Lower leg skin (tissue), 4 donors: ENCODE measurements at regions not wholly inside any gene's neighbourhood (a gene's known extent, or its start where the extent isn't known, plus 50 kb on each side); places are given as distances from the start of the nearest gene placed in this dataset.

Experiments
- DNase-seq, 2 donors: peaks; one replicate each; pipeline ENCODE4 v3.0.0-alpha.2; 2019; ENCODE audit warnings: low spot score in 2 of 2
- H3K4me3 ChIP-seq: fragments of 200-600 bp; sonication (generic); 2 replicates; pipeline ENCODE4 v1.5.1; 2017; ENCODE audit warnings: mild to moderate bottlenecking, low read depth; ENCODE audit not compliant: poor library complexity, severe bottlenecking
- CTCF ChIP-seq, 3 donors: fragments of 450-650 bp; IDR thresholded peaks; one replicate each; pipeline ENCODE4 v1.5.1; 2016; ENCODE audit warnings: antibody characterized with exemption in 3 of 3, mild to moderate bottlenecking in 3 of 3, moderate library complexity in 2 of 3
- POLR2A ChIP-seq, 2 donors: fragments of 450-650 bp; IDR thresholded peaks; one replicate each; pipeline ENCODE4 v1.6.1; 2016 to 2017; ENCODE audit warnings: antibody characterized with exemption in 2 of 2, mild to moderate bottlenecking in 1 of 2, moderate library complexity in 1 of 2
- WGBS, 2 donors: methylation state at CpG; one replicate each; pipeline ENCODE4 v1.1.5; 2018; 5-methylcytosine and 5-hydroxymethylcytosine counted together
- intact Hi-C: fragments of 100-400 bp; cut with DNase I; formaldehyde crosslinking; loops from one replicate; pipeline ENCODE4 v1.15.0; 2023; ENCODE audit warnings: low total_unique reads

DNA sequence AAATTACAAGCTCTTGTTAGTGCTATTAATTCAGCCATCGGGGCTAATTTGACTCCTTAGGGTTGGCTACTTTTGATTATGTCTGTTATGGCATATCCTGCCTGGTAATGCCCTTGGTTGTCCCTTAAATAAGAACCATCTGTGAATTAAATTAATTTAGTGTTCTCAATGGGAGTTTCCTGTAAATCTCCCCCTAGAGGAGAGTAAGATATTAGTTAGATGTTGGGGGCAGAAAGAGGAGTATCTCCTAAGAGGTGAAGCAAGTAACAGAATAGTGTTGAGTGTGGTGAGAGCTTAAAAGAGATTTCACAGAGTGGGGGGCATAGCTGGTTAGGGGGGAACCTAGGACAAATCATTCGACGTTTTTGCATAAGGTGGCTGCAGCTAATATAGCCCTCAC, 1126.9 kb downstream of the JRKL start:
- intact Hi-C loops: no loop called here
- no peak for DNase-seq
- no peak overlapping the region for H3K4me3 ChIP-seq
- WGBS, 2 donors: 69 to 76% methylated on average over 3 of the region's 3 CpGs
- TF ChIP-seq CTCF (IDR thresholded peaks at IDR 0.05) (no peak), POLR2A (IDR thresholded peaks at IDR 0.05) (no peak)

- DNase-seq: no peak
- no peak overlapping the region for H3K4me3 ChIP-seq
- intact Hi-C loops: no loop called here
- WGBS, 2 donors: 58 to 64% methylated on average over 2 of the region's 2 CpGs
- no peak for TF ChIP-seq POLR2A (IDR thresholded peaks at IDR 0.05)
- no peak for TF ChIP-seq CTCF (IDR thresholded peaks at IDR 0.05)
Observed at GRCh38 chr11:97525273-97525672, 1135.5 kb downstream of the JRKL start.

DNA sequence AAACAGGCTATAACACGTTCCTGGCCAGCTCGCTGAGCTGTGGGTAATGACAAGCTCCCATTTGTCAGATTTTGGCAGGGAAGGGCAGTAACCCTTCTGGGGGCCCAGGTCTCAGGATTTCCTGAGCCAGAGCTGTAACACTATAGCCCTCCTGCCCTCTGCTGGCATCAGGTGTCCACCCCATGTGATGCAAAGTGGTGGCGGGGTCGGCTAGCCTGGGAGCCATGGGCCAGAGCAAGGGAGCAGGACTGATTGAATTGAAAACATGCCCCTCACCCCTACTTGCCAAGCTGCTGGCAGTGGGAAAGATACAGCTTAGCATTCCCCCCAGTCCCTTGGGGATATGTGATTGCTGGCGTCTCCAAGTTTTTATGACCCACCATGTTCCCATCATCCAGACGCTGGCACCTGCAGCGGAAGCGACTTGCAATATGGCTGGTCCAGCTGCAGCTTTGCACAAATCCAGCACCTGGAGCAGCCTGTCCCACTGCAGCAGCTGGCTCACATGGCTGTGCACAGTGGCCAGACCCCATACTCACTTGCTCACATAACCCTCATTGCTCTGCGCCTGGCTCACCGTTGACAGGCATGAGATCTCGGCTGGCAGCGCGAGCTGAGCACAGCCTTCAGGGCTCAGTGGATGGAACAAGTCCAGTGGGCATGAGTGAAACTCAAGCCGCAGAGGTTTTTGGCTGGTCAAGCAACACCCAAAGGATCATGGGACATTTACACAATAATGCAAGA, 1147.8 kb downstream of the JRKL start:
- no peak overlapping the region for H3K4me3 ChIP-seq
- TF ChIP-seq CTCF (IDR thresholded peaks at IDR 0.05): no peak
- no peak for TF ChIP-seq POLR2A (IDR thresholded peaks at IDR 0.05)
- intact Hi-C loops: no loop called here
- 91 to 93% methylated on average over 14 of the region's 14 CpGs for WGBS, 2 donors
- DNase-seq: no peak

GRCh38 chr11:97544431-97544830, 1154.6 kb downstream of the JRKL start:
- no peak overlapping the region for H3K4me3 ChIP-seq
- intact Hi-C loops: no loop called here
- no peak for TF ChIP-seq POLR2A (IDR thresholded peaks at IDR 0.05)
- TF ChIP-seq CTCF (IDR thresholded peaks at IDR 0.05): no peak
- DNase-seq: no peak

DNA sequence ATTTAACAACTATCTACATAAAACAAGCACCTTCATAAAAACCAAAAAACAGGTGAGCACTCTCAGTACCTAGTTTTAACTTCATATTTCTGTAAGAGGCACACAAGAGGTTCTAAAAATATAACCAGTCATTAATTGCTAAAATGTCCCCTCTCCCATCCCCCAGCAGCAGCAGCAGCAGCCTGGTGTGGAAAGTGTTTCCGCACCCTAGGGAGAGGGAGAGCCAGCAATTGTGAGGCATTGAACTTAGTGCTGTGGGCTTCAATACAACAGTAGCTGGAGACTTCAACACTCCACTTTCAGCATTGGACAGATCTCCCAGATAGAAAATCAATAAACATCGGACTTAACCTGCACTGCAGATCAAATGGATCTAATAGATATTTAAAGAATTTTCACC, 1158.5 kb downstream of the JRKL start:
- no peak overlapping the region for H3K4me3 ChIP-seq
- DNase-seq: no peak
- intact Hi-C loops: no loop called here
- WGBS, 2 donors: 87 to 91% methylated on average over 2 of the region's 2 CpGs
- TF ChIP-seq POLR2A (IDR thresholded peaks at IDR 0.05) (no peak), CTCF (IDR thresholded peaks at IDR 0.05) (no peak)

- intact Hi-C loops: no loop called here
- TF ChIP-seq CTCF (IDR thresholded peaks at IDR 0.05): no peak
- no peak for TF ChIP-seq POLR2A (IDR thresholded peaks at IDR 0.05)
- WGBS, 2 donors: 64 to 77% methylated on average over 2 of the region's 2 CpGs
- no peak overlapping the region for H3K4me3 ChIP-seq
- DNase-seq: no peak
Observed at GRCh38 chr11:97557399-97557798, 1167.6 kb downstream of the JRKL start.
